ENCODE measurements at regions not wholly inside any gene's neighbourhood (a gene's known extent, or its start where the extent isn't known, plus 50 kb on each side); places are given as distances from the start of the nearest gene placed in this dataset.

DNA sequence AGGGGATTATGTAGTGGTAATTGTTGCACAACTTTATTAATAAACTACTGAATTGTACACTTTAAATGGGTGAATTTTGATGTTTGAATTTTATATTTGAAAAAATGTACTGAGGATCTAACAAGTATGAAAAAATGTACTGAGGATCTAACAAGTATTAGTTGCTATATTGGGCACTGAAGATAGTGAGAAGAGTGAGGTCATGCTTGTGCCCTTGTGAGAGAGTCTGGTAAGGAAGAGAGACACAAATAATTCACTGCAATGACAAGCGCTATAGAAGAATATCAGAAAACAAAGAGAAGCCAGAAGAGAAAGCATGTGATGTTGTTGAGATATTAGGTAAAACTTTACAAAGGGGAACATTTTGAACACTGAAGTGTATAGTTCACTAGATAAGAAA, 137.6 kb downstream of the DTWD1 start:
- Histone ChIP-seq H3K4me3 (ENCODE audit: low read depth, low read length) (no peak overlapping the region), H3K27me3 (ENCODE audit: control insufficient read depth, insufficient read depth, low read length) (no peaks in the 10 kb centered on the region), H3K27ac (ENCODE audit: low read depth, low read length) (no peak overlapping the region), H3K9me3 (ENCODE audit: control insufficient read depth, insufficient read depth, low read length) (no peaks in the 10 kb centered on the region)
- TF ChIP-seq, protein P1, sequence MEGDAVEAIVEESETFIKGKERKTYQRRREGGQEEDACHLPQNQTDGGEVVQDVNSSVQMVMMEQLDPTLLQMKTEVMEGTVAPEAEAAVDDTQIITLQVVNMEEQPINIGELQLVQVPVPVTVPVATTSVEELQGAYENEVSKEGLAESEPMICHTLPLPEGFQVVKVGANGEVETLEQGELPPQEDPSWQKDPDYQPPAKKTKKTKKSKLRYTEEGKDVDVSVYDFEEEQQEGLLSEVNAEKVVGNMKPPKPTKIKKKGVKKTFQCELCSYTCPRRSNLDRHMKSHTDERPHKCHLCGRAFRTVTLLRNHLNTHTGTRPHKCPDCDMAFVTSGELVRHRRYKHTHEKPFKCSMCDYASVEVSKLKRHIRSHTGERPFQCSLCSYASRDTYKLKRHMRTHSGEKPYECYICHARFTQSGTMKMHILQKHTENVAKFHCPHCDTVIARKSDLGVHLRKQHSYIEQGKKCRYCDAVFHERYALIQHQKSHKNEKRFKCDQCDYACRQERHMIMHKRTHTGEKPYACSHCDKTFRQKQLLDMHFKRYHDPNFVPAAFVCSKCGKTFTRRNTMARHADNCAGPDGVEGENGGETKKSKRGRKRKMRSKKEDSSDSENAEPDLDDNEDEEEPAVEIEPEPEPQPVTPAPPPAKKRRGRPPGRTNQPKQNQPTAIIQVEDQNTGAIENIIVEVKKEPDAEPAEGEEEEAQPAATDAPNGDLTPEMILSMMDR (IDR thresholded peaks at IDR 0.05; ENCODE audit: low read depth, low read length), result no peak
- DNase-seq (ENCODE audit: low read depth, low spot score), result no peak
- CTCF ChIA-PET, result no interaction called here
- POLR2A ChIA-PET, result no interaction called here

DNA sequence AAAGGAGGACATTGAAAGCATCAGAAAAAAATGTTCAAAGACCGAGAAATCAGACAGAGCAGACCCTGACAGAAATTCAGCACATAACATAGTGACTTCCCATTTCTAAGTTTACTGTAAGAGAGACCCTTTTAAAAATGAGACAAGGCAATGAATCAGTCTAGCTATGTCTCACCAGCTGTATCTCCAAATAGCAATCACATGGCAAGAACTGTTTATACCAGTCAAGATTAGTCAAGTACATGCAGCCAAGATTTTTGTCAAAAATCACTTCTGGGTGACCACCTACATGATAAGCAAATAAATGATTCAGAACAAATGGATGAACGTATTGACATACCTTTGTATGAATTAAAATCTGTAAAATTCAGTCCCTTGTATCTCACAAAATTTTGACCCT, 138.0 kb downstream of the DTWD1 start:
- no peaks in the 10 kb centered on the region for H3K9me3 ChIP-seq (ENCODE audit: control insufficient read depth, insufficient read depth, low read length)
- CTCF ChIA-PET, result no interaction called here
- H3K27me3 ChIP-seq (ENCODE audit: control insufficient read depth, insufficient read depth, low read length), result no peaks in the 10 kb centered on the region
- POLR2A ChIA-PET, result no interaction called here
- TF ChIP-seq, protein P1 (IDR thresholded peaks at IDR 0.05; ENCODE audit: low read depth, low read length), result no peak
- H3K27ac ChIP-seq (ENCODE audit: low read depth, low read length), result no peak overlapping the region
- H3K4me3 ChIP-seq (ENCODE audit: low read depth, low read length), result no peak overlapping the region
- no peak for DNase-seq (ENCODE audit: low read depth, low spot score)

DNA sequence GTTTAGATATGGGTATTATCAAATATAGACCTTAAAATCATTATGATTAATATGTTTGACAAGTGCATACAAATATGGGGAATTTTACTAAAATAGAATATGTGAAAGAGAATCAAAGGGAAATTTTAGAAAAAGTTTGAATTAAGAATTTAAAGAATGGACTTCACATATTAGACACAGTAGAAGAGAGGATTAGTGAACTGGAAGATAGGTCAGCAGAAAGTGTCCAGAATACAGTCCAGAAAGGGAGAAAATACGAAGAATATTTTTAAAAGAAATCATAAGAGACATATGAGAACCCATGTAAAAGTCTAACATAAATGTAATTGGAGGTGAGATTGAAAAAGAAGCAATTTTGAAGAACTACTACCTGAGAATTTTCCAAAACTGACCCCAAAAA, 139.9 kb downstream of the DTWD1 start:
- ChIA-PET CTCF (no interaction called here), POLR2A (no interaction called here)
- DNase-seq (ENCODE audit: low read depth, low spot score), result no peak
- TF ChIP-seq, protein P1 (IDR thresholded peaks at IDR 0.05; ENCODE audit: low read depth, low read length), result no peak
- Histone ChIP-seq H3K27ac (ENCODE audit: low read depth, low read length) (no peak overlapping the region), H3K27me3 (ENCODE audit: control insufficient read depth, insufficient read depth, low read length) (no peaks in the 10 kb centered on the region), H3K9me3 (ENCODE audit: control insufficient read depth, insufficient read depth, low read length) (no peaks in the 10 kb centered on the region), H3K4me3 (ENCODE audit: low read depth, low read length) (no peak overlapping the region)

DNA sequence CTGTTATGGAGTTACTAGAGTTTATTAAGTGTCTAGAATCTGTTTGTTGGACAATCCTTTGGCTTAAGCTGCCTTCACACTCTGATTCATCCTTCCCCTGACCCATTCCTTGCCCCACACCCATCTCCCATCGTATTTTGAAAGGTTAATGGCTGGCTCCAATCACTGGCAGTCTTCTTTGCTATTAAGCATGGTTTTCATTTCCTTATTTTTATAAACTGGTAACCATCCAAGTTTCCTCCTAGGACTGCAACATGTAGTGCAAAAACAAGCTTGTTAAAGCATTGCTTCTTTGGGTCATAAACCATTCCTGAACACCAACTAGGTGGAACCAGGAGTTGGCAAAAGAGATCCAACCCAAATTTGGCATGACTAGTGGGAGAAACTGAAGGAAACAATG, 148.4 kb downstream of the DTWD1 start:
- Histone ChIP-seq H3K27me3 (ENCODE audit: control insufficient read depth, insufficient read depth, low read length) (no peaks in the 10 kb centered on the region), H3K9me3 (ENCODE audit: control insufficient read depth, insufficient read depth, low read length) (no peaks in the 10 kb centered on the region), H3K27ac (ENCODE audit: low read depth, low read length) (no peak overlapping the region), H3K4me3 (ENCODE audit: low read depth, low read length) (no peak overlapping the region)
- TF ChIP-seq, protein P1 (IDR thresholded peaks at IDR 0.05; ENCODE audit: low read depth, low read length), result no peak
- CTCF ChIA-PET, result no interaction called here
- POLR2A ChIA-PET, result no interaction called here
- DNase-seq (ENCODE audit: low read depth, low spot score), result no peak

DNA sequence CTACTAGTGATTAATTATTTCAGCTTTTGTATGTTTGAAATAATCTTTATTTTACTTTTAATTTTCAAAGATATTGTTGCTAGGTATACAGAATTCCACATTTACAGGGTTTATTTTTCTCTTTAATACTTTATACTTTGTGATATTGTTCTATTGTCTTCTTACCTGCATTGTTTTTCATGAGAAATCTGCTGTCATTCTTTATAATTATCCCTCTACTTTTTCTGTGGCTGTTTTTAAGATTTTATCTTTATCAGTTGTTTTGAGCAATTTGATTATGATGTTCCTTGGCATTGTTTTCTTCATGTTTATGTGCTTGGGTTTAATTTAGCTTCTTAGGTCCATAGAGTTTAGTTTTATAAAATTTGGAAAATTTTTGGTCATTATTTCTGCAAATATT, 168.6 kb downstream of the DTWD1 start:
- peaks cover 3% of the 10 kb centered on the region; the same call in 1 of the 2 replicates for H3K9me3 ChIP-seq (ENCODE audit: control insufficient read depth, insufficient read depth, low read length)
- no peak for DNase-seq (ENCODE audit: low read depth, low spot score)
- no peaks in the 10 kb centered on the region for H3K27me3 ChIP-seq (ENCODE audit: control insufficient read depth, insufficient read depth, low read length)
- no peak overlapping the region for H3K4me3 ChIP-seq (ENCODE audit: low read depth, low read length)
- CTCF ChIA-PET, result no interaction called here
- TF ChIP-seq, protein P1 (IDR thresholded peaks at IDR 0.05; ENCODE audit: low read depth, low read length), result no peak
- POLR2A ChIA-PET, result no interaction called here
- H3K27ac ChIP-seq (ENCODE audit: low read depth, low read length), result no peak overlapping the region

Measured in AG04450 (cell line).